Panc1 (cell line): ENCODE measurements at regions not wholly inside any gene's neighbourhood (a gene's known extent, or its start where the extent isn't known, plus 50 kb on each side); places are given as distances from the start of the nearest gene placed in this dataset.

Source experiments
- ATAC-seq: fragments of 200-7000 bp; cut with Tn5 transposase; 2 replicates; pipeline ENCODE4 v1.9.1; 2020; ENCODE audit warnings: mild to moderate bottlenecking, moderate library complexity
- BruUV-seq: library from RNA; stranded (reverse); fragments of 400-500 nt; replicated peaks from 2 replicates; lab custom pipeline; 2021; lab: Mats Ljungman, UMichigan
- CTCF ChIA-PET: fragments of 300-600 bp; sonication (Branson Sonifier 250); formaldehyde crosslinking; loops from one replicate; lab custom pipeline; 2022; ENCODE audit warnings: antibody characterized with exemption; lab: Charles Lee
- POLR2A ChIA-PET: fragments of 300-600 bp; sonication (Branson Sonifier 250); formaldehyde crosslinking; loops from one replicate; lab custom pipeline; 2022; ENCODE audit warnings: antibody characterized with exemption; lab: Charles Lee
- DNase-seq: peaks from one replicate; pipeline ENCODE4 v3.0.0-alpha.2; 2010; ENCODE audit warnings: low read depth, low spot score
- H3K27ac ChIP-seq: 2 replicates; pipeline ENCODE4 v1.5.1; 2011; ENCODE audit warnings: mild to moderate bottlenecking, low read length, inconsistent platforms
- H3K27me3 ChIP-seq: fragments of 200-500 bp; sonication (Bioruptor generic); 2 replicates; pipeline ENCODE4 v1.6.0; 2014; ENCODE audit warnings: low read length, inconsistent platforms; ENCODE audit not compliant: control insufficient read depth, insufficient read depth
- H3K36me3 ChIP-seq: fragments of 200-500 bp; sonication (Bioruptor generic); 2 replicates; pipeline ENCODE4 v1.5.1; 2014; ENCODE audit warnings: inconsistent platforms, mild to moderate bottlenecking, low read length, moderate library complexity; ENCODE audit not compliant: control insufficient read depth, insufficient read depth
- H3K4me1 ChIP-seq: 2 replicates; pipeline ENCODE4 v1.5.1; 2011; ENCODE audit warnings: inconsistent platforms, mild to moderate bottlenecking, low read length, moderate library complexity; ENCODE audit not compliant: control insufficient read depth, insufficient read depth
- H3K4me3 ChIP-seq, 2 experiments: 2 replicates each; pipeline ENCODE4 v1.5.1; 2011 to 2012; ENCODE audit warnings: low read depth in 2 of 2, low read length in 2 of 2, mild to moderate bottlenecking in 2 of 2, inconsistent platforms in 1 of 2, moderate library complexity in 1 of 2
- H3K9me3 ChIP-seq: fragments of 200-500 bp; sonication (Bioruptor generic); 2 replicates; pipeline ENCODE4 v1.5.1; 2014; ENCODE audit warnings: low read depth, mild to moderate bottlenecking, inconsistent platforms, low read length, moderate library complexity; ENCODE audit not compliant: control insufficient read depth, insufficient read depth
- POLR2AphosphoS5 ChIP-seq: IDR thresholded peaks from 2 replicates; pipeline ENCODE4 v1.6.1; 2012; ENCODE audit warnings: mild to moderate bottlenecking, low read depth, low read length, moderate library complexity
- REST ChIP-seq, 2 experiments: IDR thresholded peaks; 2 replicates each; pipeline ENCODE4 v1.6.1; 2011 to 2012; ENCODE audit warnings: low read depth in 2 of 2, control low read depth in 1 of 2, low read length in 1 of 2, mild to moderate bottlenecking in 1 of 2, moderate library complexity in 1 of 2; ENCODE audit not compliant: insufficient read depth in 1 of 2
- SIN3A ChIP-seq: IDR thresholded peaks from 2 replicates; pipeline ENCODE4 v1.6.1; 2012; ENCODE audit warnings: low read depth, mild to moderate bottlenecking, low read length, moderate library complexity, borderline replicate concordance; ENCODE audit not compliant: insufficient read depth
- TCF7L2 ChIP-seq: IDR thresholded peaks from 2 replicates; pipeline ENCODE4 v1.6.1; 2011; ENCODE audit warnings: mild to moderate bottlenecking, low read depth, low read length, inconsistent platforms
- in situ Hi-C: cut with HindIII; loops from 2 replicates; pipeline ENCODE4 v1.10.0; 2016; ENCODE audit warnings: low sequenced_read_pairs, low pct_unique_long_range_greater_than_20kb
- intact Hi-C: fragments of 100-400 bp; cut with micrococcal nuclease; formaldehyde crosslinking; loops from one replicate; pipeline ENCODE4 v1.10.0; 2022; ENCODE audit not compliant: unreplicated experiment
- TF ChIP-seq, protein P1 (sequence below): fragments of 450-650 bp; IDR thresholded peaks from 2 replicates; pipeline ENCODE4 v1.5.1; 2017; ENCODE audit warnings: mild to moderate bottlenecking

DNA sequence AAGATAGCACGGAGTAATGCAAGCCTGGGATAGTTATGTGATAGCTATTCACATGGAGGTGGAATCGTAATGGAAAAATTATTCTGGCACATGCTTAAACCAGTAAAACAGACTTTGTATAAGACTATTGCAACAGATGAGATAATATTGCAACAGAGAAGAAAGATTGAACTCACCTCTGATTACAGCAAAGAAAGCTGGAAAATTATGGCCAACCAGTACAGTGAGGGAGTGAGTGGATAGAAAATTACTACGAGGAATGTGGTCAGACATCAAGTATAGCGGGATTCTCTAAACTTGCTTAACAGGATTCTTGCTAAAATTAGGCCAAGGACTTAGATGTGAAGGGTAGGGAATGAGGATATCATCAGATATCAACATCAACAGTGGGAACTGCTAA, 397.6 kb upstream of the KLHL1 start:
- no peak for DNase-seq
- no peak overlapping the region for H3K27ac ChIP-seq
- H3K9me3 ChIP-seq, result no peaks in the 10 kb centered on the region
- H3K27me3 ChIP-seq, result no peaks in the 10 kb centered on the region
- TF ChIP-seq, protein P1, sequence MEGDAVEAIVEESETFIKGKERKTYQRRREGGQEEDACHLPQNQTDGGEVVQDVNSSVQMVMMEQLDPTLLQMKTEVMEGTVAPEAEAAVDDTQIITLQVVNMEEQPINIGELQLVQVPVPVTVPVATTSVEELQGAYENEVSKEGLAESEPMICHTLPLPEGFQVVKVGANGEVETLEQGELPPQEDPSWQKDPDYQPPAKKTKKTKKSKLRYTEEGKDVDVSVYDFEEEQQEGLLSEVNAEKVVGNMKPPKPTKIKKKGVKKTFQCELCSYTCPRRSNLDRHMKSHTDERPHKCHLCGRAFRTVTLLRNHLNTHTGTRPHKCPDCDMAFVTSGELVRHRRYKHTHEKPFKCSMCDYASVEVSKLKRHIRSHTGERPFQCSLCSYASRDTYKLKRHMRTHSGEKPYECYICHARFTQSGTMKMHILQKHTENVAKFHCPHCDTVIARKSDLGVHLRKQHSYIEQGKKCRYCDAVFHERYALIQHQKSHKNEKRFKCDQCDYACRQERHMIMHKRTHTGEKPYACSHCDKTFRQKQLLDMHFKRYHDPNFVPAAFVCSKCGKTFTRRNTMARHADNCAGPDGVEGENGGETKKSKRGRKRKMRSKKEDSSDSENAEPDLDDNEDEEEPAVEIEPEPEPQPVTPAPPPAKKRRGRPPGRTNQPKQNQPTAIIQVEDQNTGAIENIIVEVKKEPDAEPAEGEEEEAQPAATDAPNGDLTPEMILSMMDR, result no peak
- TF ChIP-seq TCF7L2 (no peak), POLR2AphosphoS5 (no peak), SIN3A (no peak), REST (IDR thresholded peaks at IDR 0.05; ENCODE audit: insufficient read depth in 1 of 2, low read depth in 2 of 2, low read length in 1 of 2) (no peak)
- ATAC-seq, result no peak
- intact Hi-C loops, result no loop called here
- no peak overlapping the region for H3K4me3 ChIP-seq
- POLR2A ChIA-PET, result no interaction called here
- no TSS peak for BruUV-seq
- CTCF ChIA-PET, result no interaction called here
- no peaks in the 10 kb centered on the region for H3K4me1 ChIP-seq
- H3K36me3 ChIP-seq, result no peaks in the 10 kb centered on the region
- in situ Hi-C loops, result no loop called here

DNA sequence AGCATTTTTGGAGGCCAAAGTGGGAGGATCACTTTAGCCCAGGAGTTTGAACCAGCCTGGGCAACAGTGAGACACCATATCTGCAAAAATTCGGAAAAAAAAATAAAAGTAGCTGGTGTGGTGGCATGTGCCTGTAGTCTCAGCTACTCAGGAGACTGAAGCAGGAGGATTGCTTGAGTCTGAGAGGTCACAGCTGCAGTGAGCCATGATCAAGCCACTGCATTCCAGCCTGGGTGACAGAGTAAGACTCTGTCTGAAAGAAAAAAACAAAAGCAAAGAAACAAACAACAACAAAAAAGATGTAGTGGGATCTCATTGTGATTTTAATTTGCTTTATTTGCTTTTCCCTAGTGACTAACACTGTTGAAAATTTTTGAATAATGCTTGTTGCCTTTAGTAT, 394.7 kb upstream of the KLHL1 start:
- H3K27me3 ChIP-seq, result no peaks in the 10 kb centered on the region
- intact Hi-C loops, result no loop called here
- in situ Hi-C loops, result no loop called here
- DNase-seq, result no peak
- TF ChIP-seq POLR2AphosphoS5 (no peak), SIN3A (no peak), REST (IDR thresholded peaks at IDR 0.05; ENCODE audit: insufficient read depth in 1 of 2, low read depth in 2 of 2, low read length in 1 of 2) (no peak), TCF7L2 (no peak)
- TF ChIP-seq, protein P1, result no peak
- no TSS peak for BruUV-seq
- H3K9me3 ChIP-seq, result no peaks in the 10 kb centered on the region
- ChIA-PET CTCF (no interaction called here), POLR2A (no interaction called here)
- no peak overlapping the region for H3K27ac ChIP-seq
- H3K4me1 ChIP-seq, result no peaks in the 10 kb centered on the region
- H3K36me3 ChIP-seq, result no peaks in the 10 kb centered on the region
- no peak for ATAC-seq
- H3K4me3 ChIP-seq, result no peak overlapping the region
